ENCODE measurements at regions not wholly inside any gene's neighbourhood (a gene's known extent, or its start where the extent isn't known, plus 50 kb on each side); places are given as distances from the start of the nearest gene placed in this dataset.

DNA sequence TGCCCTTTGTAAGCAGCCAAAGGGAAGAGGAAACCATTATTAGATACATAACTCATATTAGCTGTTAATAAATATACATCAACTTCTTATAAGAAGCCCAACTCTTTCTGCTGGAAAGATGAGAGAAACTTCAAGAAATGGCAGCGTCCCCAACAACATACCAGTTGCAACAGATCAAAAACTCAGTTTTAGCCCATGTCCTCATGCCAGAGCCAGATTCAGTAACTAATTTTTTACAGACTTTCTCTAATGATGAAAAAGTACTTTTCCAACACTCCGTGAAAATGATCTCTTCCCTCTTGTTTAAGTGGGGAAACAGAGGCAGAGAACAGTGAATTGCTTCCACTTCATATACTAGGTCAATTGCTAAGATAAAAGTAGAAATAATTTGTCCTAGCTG, 206.8 kb upstream of the NUDT4 start:
- Histone ChIP-seq H3K23ac (ENCODE audit: insufficient read length) (no peak overlapping the region), H3K4me2 (ENCODE audit: insufficient read depth in 1 of 2, low read depth in 2 of 2, low read length in 2 of 2) (no peak overlapping the region), H3K27ac (ENCODE audit: low read depth, low read length) (no peak overlapping the region), H3K9me3 (ENCODE audit: insufficient read depth in 2 of 2, low read depth in 1 of 2, low read length in 1 of 2) (no peaks in the 10 kb centered on the region), H2AK5ac (ENCODE audit: low read depth, low read length) (no peak overlapping the region), H2AFZ (ENCODE audit: low read length) (no peak overlapping the region), H3K18ac (ENCODE audit: extremely low read depth, low read length) (no peak overlapping the region), H3K79me2 (ENCODE audit: control insufficient read depth in 1 of 2, insufficient read depth in 2 of 2, low read length in 2 of 2) (no peaks in the 10 kb centered on the region), H3K4me3 (ENCODE audit: extremely low read depth in 1 of 4, insufficient read depth in 2 of 4, low read depth in 3 of 4, low read length in 4 of 4) (no peak overlapping the region), H2BK15ac (ENCODE audit: low read length) (no peak overlapping the region), H2BK5ac (ENCODE audit: low read depth, low read length) (no peak overlapping the region), H4K20me1 (replicated peaks in 1 of 2; ENCODE audit: control insufficient read depth in 1 of 2, insufficient read depth in 2 of 2, low read length in 2 of 2) (peaks cover 0 to 2% of the 10 kb centered on the region in 2 experiments), H3K36me3 (ENCODE audit: control insufficient read depth in 2 of 4, insufficient read depth in 4 of 4, low read length in 3 of 4) (no peaks in the 10 kb centered on the region), H3K27me3 (replicated peaks in 1 of 4; ENCODE audit: control insufficient read depth in 3 of 4, extremely low read depth in 1 of 4, insufficient read depth in 3 of 4, low read length in 3 of 4) (peaks cover 3 to 14% (median 8%) of the 10 kb centered on the region in 4 experiments; a peak in 6 of 7 replicates), H3K4me1 (replicated peaks in 1 of 4; ENCODE audit: control insufficient read depth in 3 of 4, insufficient read depth in 4 of 4, low read length in 3 of 4) (peaks cover 0 to 2% (median 0%) of the 10 kb centered on the region in 4 experiments; a peak in 1 of 7 replicates), H2BK120ac (replicated peaks; ENCODE audit: low read depth, low read length) (no peak overlapping the region), H3K56ac (replicated peaks; ENCODE audit: insufficient read length, low read depth, low read length) (no peak overlapping the region), H3K9ac (replicated peaks in 1 of 4; ENCODE audit: extremely low read depth in 1 of 4, low read depth in 3 of 4, low read length in 3 of 4) (no peak overlapping the region), H4K8ac (ENCODE audit: extremely low read depth, insufficient read depth, low read length) (no peak overlapping the region), H3K23me2 (ENCODE audit: low read depth, low read length) (no peaks in the 10 kb centered on the region), H3K4ac (replicated peaks; ENCODE audit: insufficient read length, low read depth, low read length) (no peak overlapping the region), H4K91ac (replicated peaks; ENCODE audit: insufficient read length, low read length) (no peak overlapping the region), H3K14ac (ENCODE audit: insufficient read length) (no peak overlapping the region), H2BK20ac (ENCODE audit: low read length) (no peak overlapping the region), H4K5ac (ENCODE audit: insufficient read length, low read depth, low read length) (no peak overlapping the region), H2BK12ac (ENCODE audit: low read depth, low read length) (no peak overlapping the region), H3K79me1 (ENCODE audit: low read depth, low read length) (no peaks in the 10 kb centered on the region)
- TF ChIP-seq JUN (IDR thresholded peaks at IDR 0.05; ENCODE audit: low read depth, low read length) (no peak), SAP30 (IDR thresholded peaks at IDR 0.05; ENCODE audit: insufficient read depth, insufficient replicate concordance, low read length) (no peak), RAD21 (IDR thresholded peaks at IDR 0.05 in 1 of 2, conservative IDR thresholded peaks at IDR 0.05 in 1 of 2; ENCODE audit: low read depth in 2 of 2, low read length in 2 of 2) (no peak), EP300 (IDR thresholded peaks at IDR 0.05; ENCODE audit: borderline replicate concordance in 1 of 2, low read depth in 2 of 2, low read length in 2 of 2) (no peak)
- CTCF ChIA-PET (ENCODE audit: partially characterized antibody) = no interaction called here
- DNase-seq (ENCODE audit: low read depth in 1 of 2, low spot score in 2 of 2) = no peak
- no peak for FAIRE-seq
- WGBS, 2 experiments (ENCODE audit: extremely low coverage in 1 of 2, insufficient coverage in 1 of 2, insufficient read length in 1 of 2, insufficient replicate concordance in 2 of 2, low coverage in 1 of 2, low lambda C conversion rate in 2 of 2, missing lambda C conversion rate in 1 of 2) = 90% methylated on average over 2 of the region's 2 CpGs; no CpG with 5 or more reads in 1 of the 2 experiments
- POLR2A ChIA-PET (ENCODE audit: partially characterized antibody) = no interaction called here

Measured in H1 (cell line).